CD14-positive monocyte (primary cell): ENCODE measurements at regions not wholly inside any gene's neighbourhood (a gene's known extent, or its start where the extent isn't known, plus 50 kb on each side); places are given as distances from the start of the nearest gene placed in this dataset.

ENCODE experiments used
- DNase-seq, 3 donors: peaks; one replicate each; pipeline ENCODE4 v3.0.0-alpha.2; 2011 to 2022
- H2AFZ ChIP-seq: 2 replicates; pipeline ENCODE4 v1.6.0; 2012; ENCODE audit warnings: mild to moderate bottlenecking, low read depth, low read length, inconsistent platforms; ENCODE audit not compliant: insufficient read depth, poor library complexity, severe bottlenecking
- H3K27ac ChIP-seq, 2 donors: 1 replicate in 1 of 2; 2 replicates in 1 of 2; pipeline ENCODE4 v1.5.1; 2012 to 2013; ENCODE audit warnings: low read length in 2 of 2, control low read depth in 1 of 2, inconsistent platforms in 1 of 2, low read depth in 1 of 2, mild to moderate bottlenecking in 1 of 2
- H3K27me3 ChIP-seq, 2 donors: one replicate each; pipeline versions ENCODE4 v1.6.0 to v1.6.1; 2011 to 2013; ENCODE audit warnings: low read length in 2 of 2; ENCODE audit not compliant: control insufficient read depth in 2 of 2, insufficient read depth in 2 of 2
- H3K36me3 ChIP-seq, 2 donors: replicated peaks in 1 of 2; 1 replicate in 1 of 2; 2 replicates in 1 of 2; pipeline versions ENCODE4 v1.5.1 to v1.6.1; 2012 to 2013; ENCODE audit warnings: low read length in 2 of 2, control low read depth in 1 of 2, inconsistent platforms in 1 of 2, mild to moderate bottlenecking in 1 of 2; ENCODE audit not compliant: insufficient read depth in 2 of 2, control insufficient read depth in 1 of 2
- H3K4me1 ChIP-seq, 2 donors: 1 replicate in 1 of 2; 2 replicates in 1 of 2; pipeline versions ENCODE4 v1.5.1 to v1.6.1; 2012 to 2013; ENCODE audit warnings: low read length in 2 of 2, control low read depth in 1 of 2, inconsistent platforms in 1 of 2, mild to moderate bottlenecking in 1 of 2, moderate library complexity in 1 of 2; ENCODE audit not compliant: insufficient read depth in 2 of 2, control insufficient read depth in 1 of 2
- H3K4me2 ChIP-seq: replicated peaks from 2 replicates; pipeline ENCODE3; 2012; ENCODE audit warnings: low read length, moderate library complexity, mild to moderate bottlenecking; ENCODE audit not compliant: poor library complexity, severe bottlenecking; ENCODE audit errors: extremely low read depth
- H3K4me3 ChIP-seq, 3 experiments: fragments of 200-600 bp in 1 of 3; sonication (generic) in 1 of 3; replicated peaks in 1 of 3; 1 replicate in 2 of 3; 2 replicates in 1 of 3; pipeline ENCODE4 v1.5.1; 2011 to 2013; ENCODE audit warnings: low read length in 3 of 3, mild to moderate bottlenecking in 3 of 3, control low read depth in 2 of 3, low read depth in 2 of 3, inconsistent platforms in 1 of 3, moderate library complexity in 1 of 3
- H3K79me2 ChIP-seq: 2 replicates; pipeline ENCODE4 v1.6.0; 2012; ENCODE audit warnings: mild to moderate bottlenecking, control low read depth, inconsistent platforms, low read length, moderate library complexity; ENCODE audit not compliant: insufficient read depth
- H3K9ac ChIP-seq: 2 replicates; pipeline ENCODE4 v1.6.0; 2017; ENCODE audit warnings: low read length, mild to moderate bottlenecking; ENCODE audit not compliant: insufficient read depth, poor library complexity, severe bottlenecking
- H3K9me3 ChIP-seq, 2 donors: replicated peaks in 1 of 2; 1 replicate in 1 of 2; 2 replicates in 1 of 2; pipeline versions ENCODE4 v1.5.1 to v1.6.1; 2012 to 2013; ENCODE audit warnings: low read length in 2 of 2, control low read depth in 1 of 2; ENCODE audit not compliant: control insufficient read depth in 1 of 2, insufficient read depth in 1 of 2
- H4K20me1 ChIP-seq: 2 replicates; pipeline ENCODE4 v1.6.0; 2012; ENCODE audit warnings: mild to moderate bottlenecking, low read length, control low read depth, moderate library complexity; ENCODE audit not compliant: insufficient read depth
- H3K27ac Mint-ChIP-seq, 7 donors: one replicate each; pipeline ENCODE4 v1.8.0; 2020; ENCODE audit warnings: mild to moderate bottlenecking in 7 of 7, mixed read lengths in 7 of 7, moderate library complexity in 6 of 7, inconsistent platforms in 2 of 7
- H3K27me3 Mint-ChIP-seq, 3 donors: one replicate each; pipeline ENCODE4 v1.8.0; 2021 to 2022; ENCODE audit warnings: low read depth in 3 of 3, mild to moderate bottlenecking in 3 of 3, mixed read lengths in 3 of 3, moderate library complexity in 3 of 3, inconsistent platforms in 1 of 3
- H3K36me3 Mint-ChIP-seq, 2 donors: one replicate each; pipeline ENCODE4 v1.8.0; 2020; ENCODE audit warnings: mixed read lengths in 2 of 2, inconsistent platforms in 1 of 2, mild to moderate bottlenecking in 1 of 2
- H3K4me1 Mint-ChIP-seq: one replicate; pipeline ENCODE4 v1.8.0; 2020; ENCODE audit warnings: mild to moderate bottlenecking, mixed read lengths
- H3K4me3 Mint-ChIP-seq, 2 donors: one replicate each; pipeline ENCODE4 v1.8.0; 2020; ENCODE audit warnings: mild to moderate bottlenecking in 2 of 2, mixed read lengths in 2 of 2, moderate library complexity in 1 of 2
- H3K9me3 Mint-ChIP-seq, 7 donors: one replicate each; pipeline ENCODE4 v1.8.0; 2020 to 2022; ENCODE audit warnings: mixed read lengths in 7 of 7, mild to moderate bottlenecking in 6 of 7, moderate library complexity in 6 of 7, inconsistent platforms in 2 of 7
- whole genome bisulfite sequencing: methylation state at CpG from one replicate; pipeline ENCODE4 v1.1.5; 2013; ENCODE audit warnings: missing lambda C conversion rate; ENCODE audit not compliant: insufficient coverage; 5-methylcytosine and 5-hydroxymethylcytosine counted together
- intact Hi-C, 2 donors: fragments of 100-400 bp; cut with micrococcal nuclease; formaldehyde crosslinking; loops; one replicate each; pipeline versions ENCODE4 v1.15.0 to v1.15.1; 2023
- TF ChIP-seq, protein P1 (sequence below): fragments of 200-600 bp; IDR thresholded peaks from one replicate; pipeline ENCODE4 v1.8.0; 2022; ENCODE audit warnings: antibody characterized with exemption, mild to moderate bottlenecking

DNA sequence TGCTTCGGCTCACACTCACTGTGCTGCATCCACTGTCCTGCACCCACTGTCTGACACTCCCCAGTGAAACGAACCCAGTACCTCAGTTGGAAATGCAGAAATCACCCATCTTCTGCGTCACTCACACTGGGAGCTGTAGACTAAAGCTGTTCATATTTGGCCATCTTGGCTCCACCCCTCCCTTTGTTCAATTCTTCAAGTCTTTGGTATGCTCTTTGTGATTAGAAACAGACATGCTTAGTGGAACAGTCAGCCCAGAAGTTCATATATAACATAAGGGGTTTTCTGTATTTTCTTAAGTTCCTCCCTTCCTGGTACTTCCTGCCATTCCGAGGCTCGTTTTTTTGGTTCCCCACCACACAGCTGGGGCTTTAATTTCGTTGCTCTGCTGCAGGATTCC, 398.5 kb upstream of the DYNLRB2 start:
- Mint-ChIP-seq H3K27me3 (no peaks in the 10 kb centered on the region), H3K9me3 (peaks cover 7 to 31% (median 13%) of the 10 kb centered on the region in 7 donors), H3K4me1 (no peaks in the 10 kb centered on the region), H3K27ac (no peak overlapping the region), H3K36me3 (no peaks in the 10 kb centered on the region), H3K4me3 (no peak overlapping the region)
- H3K36me3 ChIP-seq, result no peaks in the 10 kb centered on the region
- no peaks in the 10 kb centered on the region for H4K20me1 ChIP-seq
- TF ChIP-seq, protein P1, sequence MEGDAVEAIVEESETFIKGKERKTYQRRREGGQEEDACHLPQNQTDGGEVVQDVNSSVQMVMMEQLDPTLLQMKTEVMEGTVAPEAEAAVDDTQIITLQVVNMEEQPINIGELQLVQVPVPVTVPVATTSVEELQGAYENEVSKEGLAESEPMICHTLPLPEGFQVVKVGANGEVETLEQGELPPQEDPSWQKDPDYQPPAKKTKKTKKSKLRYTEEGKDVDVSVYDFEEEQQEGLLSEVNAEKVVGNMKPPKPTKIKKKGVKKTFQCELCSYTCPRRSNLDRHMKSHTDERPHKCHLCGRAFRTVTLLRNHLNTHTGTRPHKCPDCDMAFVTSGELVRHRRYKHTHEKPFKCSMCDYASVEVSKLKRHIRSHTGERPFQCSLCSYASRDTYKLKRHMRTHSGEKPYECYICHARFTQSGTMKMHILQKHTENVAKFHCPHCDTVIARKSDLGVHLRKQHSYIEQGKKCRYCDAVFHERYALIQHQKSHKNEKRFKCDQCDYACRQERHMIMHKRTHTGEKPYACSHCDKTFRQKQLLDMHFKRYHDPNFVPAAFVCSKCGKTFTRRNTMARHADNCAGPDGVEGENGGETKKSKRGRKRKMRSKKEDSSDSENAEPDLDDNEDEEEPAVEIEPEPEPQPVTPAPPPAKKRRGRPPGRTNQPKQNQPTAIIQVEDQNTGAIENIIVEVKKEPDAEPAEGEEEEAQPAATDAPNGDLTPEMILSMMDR, result no peak
- no peaks in the 10 kb centered on the region for H3K4me1 ChIP-seq
- H3K9me3 ChIP-seq, result peaks cover 6 to 12% of the 10 kb centered on the region in 2 donors
- intact Hi-C loops, result no loop called here
- no peak overlapping the region for H3K4me2 ChIP-seq
- no peaks in the 10 kb centered on the region for H3K27me3 ChIP-seq
- no peak overlapping the region for H3K9ac ChIP-seq
- 94% methylated on average over 2 of the region's 6 CpGs for WGBS
- no peak overlapping the region for H2AFZ ChIP-seq
- DNase-seq, result no peak
- no peaks in the 10 kb centered on the region for H3K79me2 ChIP-seq
- H3K27ac ChIP-seq, result no peak overlapping the region
- H3K4me3 ChIP-seq, result no peak overlapping the region

DNA sequence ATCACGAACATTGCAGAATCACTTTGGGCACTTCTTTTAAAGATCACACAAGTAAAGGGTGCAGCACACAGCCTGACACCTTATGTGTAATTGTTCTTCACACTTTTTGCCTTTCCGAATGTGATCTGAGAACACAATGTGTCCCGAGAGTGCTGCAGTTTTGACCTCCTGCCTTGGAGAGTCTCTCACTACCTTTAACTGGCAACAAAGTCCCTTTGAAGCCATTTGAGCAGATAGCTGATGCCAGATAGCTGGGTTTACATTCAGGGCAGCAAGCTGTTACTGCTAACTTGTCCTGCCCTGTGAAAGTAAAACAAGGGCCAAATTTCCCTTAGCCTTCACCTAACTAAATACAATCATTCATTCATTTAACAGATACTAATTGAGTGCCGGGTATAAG, 411.0 kb upstream of the DYNLRB2 start:
- Histone ChIP-seq H3K27ac (no peak overlapping the region), H3K9me3 (no peaks in the 10 kb centered on the region), H3K9ac (no peak overlapping the region), H3K79me2 (no peaks in the 10 kb centered on the region), H3K4me3 (no peak overlapping the region), H3K36me3 (no peaks in the 10 kb centered on the region), H3K4me2 (no peak overlapping the region), H4K20me1 (no peaks in the 10 kb centered on the region), H2AFZ (no peak overlapping the region), H3K4me1 (no peaks in the 10 kb centered on the region), H3K27me3 (no peaks in the 10 kb centered on the region)
- Mint-ChIP-seq H3K4me1 (no peaks in the 10 kb centered on the region), H3K36me3 (no peaks in the 10 kb centered on the region), H3K4me3 (no peak overlapping the region), H3K27me3 (peaks cover 0 to 2% (median 0%) of the 10 kb centered on the region in 3 donors), H3K9me3 (peaks cover 0 to 4% (median 3%) of the 10 kb centered on the region in 7 donors), H3K27ac (no peak overlapping the region)
- intact Hi-C loops, result no loop called here
- 73% methylated on average over 2 of the region's 4 CpGs for WGBS
- TF ChIP-seq, protein P1, result no peak
- DNase-seq, result no peak
